HCT116 (cell line): ENCODE measurements at regions not wholly inside any gene's neighbourhood (a gene's known extent, or its start where the extent isn't known, plus 50 kb on each side); places are given as distances from the start of the nearest gene placed in this dataset.

ENCODE experiments used
- ATAC-seq: fragments of 200-7000 bp; cut with Tn5 transposase; 2 replicates; pipeline ENCODE4 v1.9.1; 2020; ENCODE audit warnings: mild to moderate bottlenecking, moderate library complexity
- BruUV-seq: library from RNA; stranded (reverse); fragments of 400-500 nt; replicated peaks from 2 replicates; lab custom pipeline; 2021; lab: Mats Ljungman, UMichigan
- CTCF ChIA-PET: fragments of 300-600 bp; sonication (Branson Sonifier 250); formaldehyde crosslinking; loops from one replicate; lab custom pipeline; 2021; ENCODE audit warnings: antibody characterized with exemption; lab: Charles Lee
- POLR2A ChIA-PET: fragments of 300-600, 350-600 bp; sonication (Branson Sonifier 250); formaldehyde crosslinking; loops from one replicate; lab custom pipeline; 2021; ENCODE audit warnings: antibody characterized with exemption; lab: Charles Lee
- RAD21 ChIA-PET, 2 experiments: fragments of 300-600 bp; sonication (Branson Sonifier 250); formaldehyde crosslinking; loops; one replicate each; lab custom pipeline; 2023; ENCODE audit warnings: low total read pairs in 2 of 2; ENCODE audit not compliant: uncharacterized antibody in 2 of 2, unreplicated experiment in 2 of 2, low non-redundant PET in 1 of 2; lab: Charles Lee
- DNase-seq: peaks from one replicate; pipeline ENCODE4 v3.0.0-alpha.2; 2010; ENCODE audit warnings: low read depth, low spot score
- H2AFZ ChIP-seq: fragments of 200-600 bp; shearing (Covaris generic), sonication (generic); 2 replicates; pipeline ENCODE4 v1.6.1; 2017; ENCODE audit warnings: low read depth, mixed run types, mixed read lengths, antibody characterized with exemption, low read length; ENCODE audit not compliant: poor library complexity, severe bottlenecking
- H3K27ac ChIP-seq: 2 replicates; pipeline ENCODE4 v1.5.1; 2012; ENCODE audit warnings: low read depth, low read length
- H3K27me3 ChIP-seq: fragments of 200-600 bp; sonication (generic); 2 replicates; pipeline ENCODE4 v1.6.1; 2016; ENCODE audit warnings: mixed run types, low read length, mixed read lengths; ENCODE audit not compliant: insufficient read depth
- H3K36me3 ChIP-seq, 2 experiments: fragments of 200-500 bp in 1 of 2; fragments of 200-600 bp in 1 of 2; sonication (Bioruptor generic) in 1 of 2; sonication (generic) in 1 of 2; 2 replicates each; pipeline versions ENCODE4 v1.5.1 to v1.6.1; 2014 to 2016; ENCODE audit warnings: low read length in 2 of 2, inconsistent platforms in 1 of 2, mixed read lengths in 1 of 2, mixed run types in 1 of 2; ENCODE audit not compliant: insufficient read depth in 2 of 2, control insufficient read depth in 1 of 2
- H3K4me1 ChIP-seq, 2 experiments: fragments of 200-600 bp in 1 of 2; sonication (generic) in 1 of 2; 2 replicates each; pipeline versions ENCODE4 v1.5.1 to v1.6.1; 2012 to 2017; ENCODE audit warnings: low read length in 2 of 2, inconsistent platforms in 1 of 2, mild to moderate bottlenecking in 1 of 2, mixed read lengths in 1 of 2, mixed run types in 1 of 2, moderate library complexity in 1 of 2; ENCODE audit not compliant: insufficient read depth in 2 of 2, control insufficient read depth in 1 of 2
- H3K4me2 ChIP-seq: fragments of 200-600 bp; sonication (generic); 2 replicates; pipeline ENCODE4 v1.6.1; 2017; ENCODE audit warnings: mixed run types, low read length, mixed read lengths
- H3K4me3 ChIP-seq, 2 experiments: fragments of 200-600 bp in 1 of 2; sonication (generic) in 1 of 2; replicated peaks in 1 of 2; 2 replicates each; pipeline ENCODE4 v1.5.1; 2011 to 2016; ENCODE audit warnings: low read length in 2 of 2, control low read depth in 1 of 2, low read depth in 1 of 2, mild to moderate bottlenecking in 1 of 2, mixed read lengths in 1 of 2, mixed run types in 1 of 2
- H3K79me2 ChIP-seq: fragments of 200-600 bp; sonication (generic); 2 replicates; pipeline ENCODE4 v1.6.1; 2017; ENCODE audit warnings: mild to moderate bottlenecking, mixed run types, low read length, moderate library complexity, mixed read lengths; ENCODE audit not compliant: insufficient read depth
- H3K9ac ChIP-seq: fragments of 200-600 bp; sonication (generic); 2 replicates; pipeline ENCODE4 v1.6.1; 2016; ENCODE audit warnings: low read length, mixed read lengths
- H3K9me2 ChIP-seq: fragments of 200-600 bp; sonication (generic), shearing (Covaris generic); 2 replicates; pipeline ENCODE4 v1.6.1; 2017; ENCODE audit warnings: mixed run types, mild to moderate bottlenecking, moderate library complexity; ENCODE audit not compliant: insufficient read depth
- H3K9me3 ChIP-seq, 2 experiments: fragments of 200-500 bp in 1 of 2; fragments of 200-600 bp in 1 of 2; sonication (Bioruptor generic) in 1 of 2; sonication (generic) in 1 of 2; 2 replicates each; pipeline ENCODE4 v1.6.1; 2014 to 2017; ENCODE audit warnings: low read length in 2 of 2, mixed read lengths in 2 of 2, inconsistent platforms in 1 of 2, low read depth in 1 of 2, mild to moderate bottlenecking in 1 of 2, mixed run types in 1 of 2, moderate library complexity in 1 of 2; ENCODE audit not compliant: control insufficient read depth in 1 of 2, insufficient read depth in 1 of 2
- H4K20me1 ChIP-seq: fragments of 200-600 bp; sonication (generic), shearing (Covaris generic); 2 replicates; pipeline ENCODE4 v1.6.1; 2017; ENCODE audit warnings: mixed run types, mild to moderate bottlenecking, moderate library complexity; ENCODE audit not compliant: insufficient read depth
- CEBPB ChIP-seq: IDR thresholded peaks from 2 replicates; pipeline ENCODE4 v1.6.1; 2012; ENCODE audit warnings: low read depth
- EGR1 ChIP-seq: IDR thresholded peaks from 2 replicates; pipeline ENCODE4 v1.6.1; 2012; ENCODE audit warnings: low read depth
- ELF1 ChIP-seq: IDR thresholded peaks from 2 replicates; pipeline ENCODE4 v1.6.1; 2012; ENCODE audit warnings: low read depth, borderline replicate concordance
- EZH2 ChIP-seq: fragments of 200-600 bp; sonication (generic); IDR thresholded peaks from 2 replicates; pipeline ENCODE4 v1.6.1; 2017; ENCODE audit warnings: antibody characterized with exemption, mixed run types
- EZH2phosphoT487 ChIP-seq: fragments of 200-600 bp; IDR thresholded peaks from 2 replicates; pipeline ENCODE4 v1.6.1; 2018; ENCODE audit warnings: antibody characterized with exemption, borderline replicate concordance
- FOSL1 ChIP-seq: IDR thresholded peaks from 2 replicates; pipeline ENCODE4 v1.6.1; 2012; ENCODE audit warnings: low read depth
- JUND ChIP-seq: IDR thresholded peaks from 2 replicates; pipeline ENCODE4 v1.6.1; 2012
- POLR2A ChIP-seq: IDR thresholded peaks from 2 replicates; pipeline ENCODE4 v1.7.0; 2011; ENCODE audit warnings: borderline replicate concordance; ENCODE audit not compliant: insufficient read depth, insufficient read length; ENCODE audit errors: extremely low read depth
- POLR2AphosphoS5 ChIP-seq: IDR thresholded peaks from 2 replicates; pipeline ENCODE4 v1.6.1; 2011; ENCODE audit warnings: mild to moderate bottlenecking, low read depth, low read length, moderate library complexity
- RAD21 ChIP-seq: IDR thresholded peaks from 2 replicates; pipeline ENCODE4 v1.6.1; 2012; ENCODE audit warnings: low read depth, mild to moderate bottlenecking
- TCF7L2 ChIP-seq: IDR thresholded peaks from 2 replicates; pipeline ENCODE4 v1.7.0; 2011; ENCODE audit warnings: borderline replicate concordance, inconsistent platforms; ENCODE audit not compliant: insufficient read depth, insufficient read length; ENCODE audit errors: extremely low read depth
- YY1 ChIP-seq: IDR thresholded peaks from 2 replicates; pipeline ENCODE4 v1.6.1; 2011; ENCODE audit warnings: low read length, low read depth, moderate library complexity, mild to moderate bottlenecking; ENCODE audit not compliant: insufficient replicate concordance; ENCODE audit errors: extremely low read depth
- ZFX ChIP-seq: fragments of 450-650 bp; IDR thresholded peaks from 2 replicates; pipeline ENCODE4 v1.6.1; 2017
- ZNF274 ChIP-seq: fragments of 200-500 bp; sonication (Bioruptor generic); IDR thresholded peaks from 2 replicates; pipeline ENCODE4 v1.6.1; 2014; ENCODE audit warnings: mild to moderate bottlenecking, low read depth, low read length, inconsistent platforms
- intact Hi-C: fragments of 100-400 bp; cut with micrococcal nuclease; formaldehyde crosslinking; loops from 2 replicates; pipeline ENCODE4 v1.10.0; 2022
- TF ChIP-seq, protein P1 (sequence below): IDR thresholded peaks from 2 replicates; pipeline ENCODE4 v1.6.1; 2012
- TF ChIP-seq, protein P2 (sequence below): IDR thresholded peaks from 2 replicates; pipeline ENCODE4 v1.6.1; 2012
- TF ChIP-seq, protein P3 (sequence below), 3 experiments: fragments of 200-600 bp in 1 of 3; sonication (generic) in 1 of 3; IDR thresholded peaks in 2 of 3; conservative IDR thresholded peaks in 1 of 3; 2 replicates each; pipeline ENCODE4 v1.5.1; 2012 to 2017; ENCODE audit warnings: low read depth in 2 of 3, low read length in 2 of 3, antibody characterized with exemption in 1 of 3, borderline replicate concordance in 1 of 3, control low read depth in 1 of 3, mild to moderate bottlenecking in 1 of 3, mixed read lengths in 1 of 3, mixed run types in 1 of 3, moderate library complexity in 1 of 3; ENCODE audit not compliant: insufficient read depth in 1 of 3
- TF ChIP-seq, protein P4 (sequence below): IDR thresholded peaks from 2 replicates; pipeline ENCODE4 v1.6.1; 2012; ENCODE audit warnings: low read depth

DNA sequence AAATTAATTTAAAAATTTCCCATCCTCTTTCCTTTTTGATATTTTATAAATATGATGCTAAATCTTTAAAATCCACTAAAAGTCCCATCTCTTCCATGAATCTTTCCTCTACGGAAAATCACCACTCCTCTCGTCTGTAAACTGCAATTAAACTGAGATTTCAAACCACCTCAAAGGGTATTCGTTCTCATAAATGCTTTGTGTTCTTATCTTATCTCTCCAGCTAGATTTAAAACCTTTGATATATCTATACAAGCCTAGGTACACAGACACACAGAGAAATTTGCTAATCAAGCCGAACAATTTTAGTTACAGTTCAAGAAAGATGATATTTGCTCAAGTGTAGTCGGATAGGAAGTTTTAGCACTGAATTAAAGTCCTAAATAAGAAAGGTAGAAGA, 214.6 kb upstream of the PRDM1 start (continued):
- no peak for TF ChIP-seq EZH2
- TF ChIP-seq, protein P1, sequence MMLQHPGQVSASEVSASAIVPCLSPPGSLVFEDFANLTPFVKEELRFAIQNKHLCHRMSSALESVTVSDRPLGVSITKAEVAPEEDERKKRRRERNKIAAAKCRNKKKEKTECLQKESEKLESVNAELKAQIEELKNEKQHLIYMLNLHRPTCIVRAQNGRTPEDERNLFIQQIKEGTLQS: no peak
- no peak for TF ChIP-seq ZNF274
- TF ChIP-seq, all 23 proteins: peak for 0

DNA sequence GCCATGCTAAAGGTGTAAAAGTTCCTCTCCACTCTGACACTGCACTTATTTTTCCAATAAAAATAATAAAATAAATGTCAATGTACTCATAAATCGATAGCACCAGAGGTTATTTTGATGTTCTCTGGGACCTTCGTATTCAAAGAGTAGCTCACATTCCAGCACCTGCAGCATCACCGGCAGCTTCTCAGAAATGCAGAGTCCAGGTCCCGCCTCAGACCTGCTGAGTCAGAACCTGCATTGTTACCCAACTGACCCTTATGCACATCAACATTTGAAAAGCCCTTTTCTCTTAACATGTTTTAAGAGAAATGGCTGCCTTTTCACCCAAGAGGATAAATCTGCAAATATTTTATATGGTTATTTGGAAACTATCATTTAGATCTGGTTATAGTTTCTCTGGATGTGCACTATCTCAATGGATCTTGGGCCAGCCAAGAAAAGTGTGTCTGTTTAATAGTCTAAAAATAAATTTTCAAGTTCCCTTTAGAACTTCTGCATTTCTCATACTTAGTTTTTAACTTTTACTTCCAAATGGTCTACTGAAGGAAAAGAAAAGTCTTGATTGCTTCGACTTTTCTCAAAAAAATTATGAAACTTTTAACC, 216.2 kb upstream of the PRDM1 start:
- Histone ChIP-seq H3K4me3 (no peak overlapping the region), H3K4me1 (no peaks in the 10 kb centered on the region), H2AFZ (no peak overlapping the region), H3K79me2 (no peaks in the 10 kb centered on the region), H3K27ac (no peak overlapping the region), H3K9me2 (no peaks in the 10 kb centered on the region), H3K9ac (no peak overlapping the region), H3K36me3 (no peaks in the 10 kb centered on the region), H3K9me3 (no peaks in the 10 kb centered on the region), H3K27me3 (no peaks in the 10 kb centered on the region), H3K4me2 (no peak overlapping the region), H4K20me1 (no peaks in the 10 kb centered on the region)
- no peak for DNase-seq
- ChIA-PET POLR2A (no interaction called here), RAD21 (no interaction called here), CTCF (no interaction called here)
- TF ChIP-seq EGR1: no peak
- no peak for TF ChIP-seq POLR2A
- TF ChIP-seq EZH2: no peak
- TF ChIP-seq, protein P2, sequence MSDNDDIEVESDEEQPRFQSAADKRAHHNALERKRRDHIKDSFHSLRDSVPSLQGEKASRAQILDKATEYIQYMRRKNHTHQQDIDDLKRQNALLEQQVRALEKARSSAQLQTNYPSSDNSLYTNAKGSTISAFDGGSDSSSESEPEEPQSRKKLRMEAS: no peak
- no peak for TF ChIP-seq FOSL1
- no peak for TF ChIP-seq ZFX
- TF ChIP-seq POLR2AphosphoS5: no peak
- TF ChIP-seq, protein P3, sequence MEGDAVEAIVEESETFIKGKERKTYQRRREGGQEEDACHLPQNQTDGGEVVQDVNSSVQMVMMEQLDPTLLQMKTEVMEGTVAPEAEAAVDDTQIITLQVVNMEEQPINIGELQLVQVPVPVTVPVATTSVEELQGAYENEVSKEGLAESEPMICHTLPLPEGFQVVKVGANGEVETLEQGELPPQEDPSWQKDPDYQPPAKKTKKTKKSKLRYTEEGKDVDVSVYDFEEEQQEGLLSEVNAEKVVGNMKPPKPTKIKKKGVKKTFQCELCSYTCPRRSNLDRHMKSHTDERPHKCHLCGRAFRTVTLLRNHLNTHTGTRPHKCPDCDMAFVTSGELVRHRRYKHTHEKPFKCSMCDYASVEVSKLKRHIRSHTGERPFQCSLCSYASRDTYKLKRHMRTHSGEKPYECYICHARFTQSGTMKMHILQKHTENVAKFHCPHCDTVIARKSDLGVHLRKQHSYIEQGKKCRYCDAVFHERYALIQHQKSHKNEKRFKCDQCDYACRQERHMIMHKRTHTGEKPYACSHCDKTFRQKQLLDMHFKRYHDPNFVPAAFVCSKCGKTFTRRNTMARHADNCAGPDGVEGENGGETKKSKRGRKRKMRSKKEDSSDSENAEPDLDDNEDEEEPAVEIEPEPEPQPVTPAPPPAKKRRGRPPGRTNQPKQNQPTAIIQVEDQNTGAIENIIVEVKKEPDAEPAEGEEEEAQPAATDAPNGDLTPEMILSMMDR (IDR thresholded peaks at IDR 0.05 in 2 of 3, conservative IDR thresholded peaks at IDR 0.05 in 1 of 3; ENCODE audit: borderline replicate concordance in 1 of 3, insufficient read depth in 1 of 3, low read depth in 2 of 3, low read length in 2 of 3): no peak
- TF ChIP-seq, protein P4, sequence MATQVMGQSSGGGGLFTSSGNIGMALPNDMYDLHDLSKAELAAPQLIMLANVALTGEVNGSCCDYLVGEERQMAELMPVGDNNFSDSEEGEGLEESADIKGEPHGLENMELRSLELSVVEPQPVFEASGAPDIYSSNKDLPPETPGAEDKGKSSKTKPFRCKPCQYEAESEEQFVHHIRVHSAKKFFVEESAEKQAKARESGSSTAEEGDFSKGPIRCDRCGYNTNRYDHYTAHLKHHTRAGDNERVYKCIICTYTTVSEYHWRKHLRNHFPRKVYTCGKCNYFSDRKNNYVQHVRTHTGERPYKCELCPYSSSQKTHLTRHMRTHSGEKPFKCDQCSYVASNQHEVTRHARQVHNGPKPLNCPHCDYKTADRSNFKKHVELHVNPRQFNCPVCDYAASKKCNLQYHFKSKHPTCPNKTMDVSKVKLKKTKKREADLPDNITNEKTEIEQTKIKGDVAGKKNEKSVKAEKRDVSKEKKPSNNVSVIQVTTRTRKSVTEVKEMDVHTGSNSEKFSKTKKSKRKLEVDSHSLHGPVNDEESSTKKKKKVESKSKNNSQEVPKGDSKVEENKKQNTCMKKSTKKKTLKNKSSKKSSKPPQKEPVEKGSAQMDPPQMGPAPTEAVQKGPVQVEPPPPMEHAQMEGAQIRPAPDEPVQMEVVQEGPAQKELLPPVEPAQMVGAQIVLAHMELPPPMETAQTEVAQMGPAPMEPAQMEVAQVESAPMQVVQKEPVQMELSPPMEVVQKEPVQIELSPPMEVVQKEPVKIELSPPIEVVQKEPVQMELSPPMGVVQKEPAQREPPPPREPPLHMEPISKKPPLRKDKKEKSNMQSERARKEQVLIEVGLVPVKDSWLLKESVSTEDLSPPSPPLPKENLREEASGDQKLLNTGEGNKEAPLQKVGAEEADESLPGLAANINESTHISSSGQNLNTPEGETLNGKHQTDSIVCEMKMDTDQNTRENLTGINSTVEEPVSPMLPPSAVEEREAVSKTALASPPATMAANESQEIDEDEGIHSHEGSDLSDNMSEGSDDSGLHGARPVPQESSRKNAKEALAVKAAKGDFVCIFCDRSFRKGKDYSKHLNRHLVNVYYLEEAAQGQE: no peak
- TF ChIP-seq RAD21: no peak
- no peak for TF ChIP-seq JUND
- no peak for TF ChIP-seq CEBPB
- no peak for TF ChIP-seq YY1
- TF ChIP-seq ELF1: no peak
- no peak for TF ChIP-seq TCF7L2
- TF ChIP-seq EZH2phosphoT487: no peak
- no peak for TF ChIP-seq ZNF274
- intact Hi-C loops: no loop called here
- ATAC-seq: no peak
- BruUV-seq: no TSS peak
